GM12878 (cell line): ENCODE measurements at regions not wholly inside any gene's neighbourhood (a gene's known extent, or its start where the extent isn't known, plus 50 kb on each side); places are given as distances from the start of the nearest gene placed in this dataset.

Experiments
- ATAC-seq: fragments of 200-7000 bp; cut with Tn5 transposase; 3 replicates; pipeline ENCODE4 v1.9.1; 2020; ENCODE audit warnings: mild to moderate bottlenecking, moderate library complexity
- BruUV-seq: library from RNA; stranded (reverse); fragments of 400-500 nt; replicated peaks from 2 replicates; lab custom pipeline; 2021; lab: Mats Ljungman, UMichigan
- CTCF ChIA-PET: fragments of 300-600 bp; sonication (Branson Sonifier 250); formaldehyde crosslinking; extraction: SDS; loops from one replicate; lab custom pipeline; 2021; ENCODE audit warnings: inconsistent platforms; lab: Yijun Ruan, JAX
- POLR2A ChIA-PET: fragments of 350-600 bp; formaldehyde crosslinking; extraction: SDS; loops from one replicate; lab custom pipeline; 2021; ENCODE audit warnings: inconsistent platforms; lab: Charles Lee
- RAD21 ChIA-PET: fragments of 300-600 bp; sonication (Branson Sonifier 250); formaldehyde crosslinking; loops from one replicate; lab custom pipeline; 2023; ENCODE audit warnings: antibody characterized with exemption; ENCODE audit not compliant: unreplicated experiment; lab: Charles Lee
- SMC1A ChIA-PET: fragments of 300-600 bp; sonication (Branson Sonifier 250); formaldehyde crosslinking; loops from one replicate; lab custom pipeline; 2023; ENCODE audit not compliant: unreplicated experiment, uncharacterized antibody; lab: Charles Lee
- DNase-seq: peaks from one replicate; pipeline ENCODE4 v3.0.0-alpha.2; 2011; ENCODE audit warnings: low read depth, low spot score
- FAIRE-seq: peaks from 3 replicates; lab custom pipeline; 2011; peaks lifted over from hg19 to GRCh38; lab: Jason Lieb, UNC
- H2AFZ ChIP-seq: 2 replicates; pipeline ENCODE4 v1.6.0; 2011; ENCODE audit warnings: low read depth, low read length, control low read depth; ENCODE audit not compliant: control insufficient read depth
- H3K27ac ChIP-seq: 2 replicates; pipeline ENCODE4 v1.5.1; 2011; ENCODE audit warnings: control low read depth; ENCODE audit not compliant: control insufficient read depth, insufficient read depth
- H3K27me3 ChIP-seq, 2 experiments: replicated peaks in 1 of 2; 2 replicates each; pipeline versions ENCODE4 v1.6.0 to v1.6.1; 2011; ENCODE audit warnings: low read length in 1 of 2; ENCODE audit not compliant: control insufficient read depth in 2 of 2, insufficient read depth in 2 of 2
- H3K36me3 ChIP-seq, 2 experiments: 2 replicates each; pipeline ENCODE4 v1.5.1; 2011; ENCODE audit warnings: low read length in 1 of 2; ENCODE audit not compliant: control insufficient read depth in 2 of 2, insufficient read depth in 2 of 2
- H3K4me1 ChIP-seq: 2 replicates; pipeline ENCODE4 v1.6.1; 2011; ENCODE audit warnings: mild to moderate bottlenecking, low read length, moderate library complexity, mixed read lengths; ENCODE audit not compliant: control insufficient read depth, insufficient read depth
- H3K4me2 ChIP-seq: 2 replicates; pipeline ENCODE4 v1.6.0; 2011; ENCODE audit warnings: control low read depth; ENCODE audit not compliant: control insufficient read depth, insufficient read depth
- H3K4me3 ChIP-seq: fragments of 200-600 bp; sonication (generic); 2 replicates; pipeline ENCODE4 v1.5.1; 2016
- H3K79me2 ChIP-seq: 2 replicates; pipeline ENCODE4 v1.6.0; 2011; ENCODE audit warnings: low read length; ENCODE audit not compliant: control insufficient read depth, insufficient read depth
- H3K9ac ChIP-seq: 2 replicates; pipeline ENCODE4 v1.8.0; 2011; ENCODE audit warnings: low read length, control low read depth, mixed read lengths; ENCODE audit not compliant: control insufficient read depth, insufficient read depth
- H3K9me3 ChIP-seq: replicated peaks from 3 replicates; pipeline ENCODE4 v1.5.1; 2011; ENCODE audit warnings: mild to moderate bottlenecking, low read length; ENCODE audit not compliant: control insufficient read depth, insufficient read depth
- H4K20me1 ChIP-seq: 2 replicates; pipeline ENCODE4 v1.6.0; 2011; ENCODE audit not compliant: control insufficient read depth, insufficient read depth
- BMI1 ChIP-seq: fragments of 450-650 bp; IDR thresholded peaks from 2 replicates; pipeline ENCODE4 v1.6.1; 2016; ENCODE audit warnings: mild to moderate bottlenecking, moderate library complexity, borderline replicate concordance
- CBX5 ChIP-seq: sonication (generic); IDR thresholded peaks from 2 replicates; pipeline ENCODE4 v1.6.1; 2016; ENCODE audit warnings: low read depth, moderate library complexity, mild to moderate bottlenecking, inconsistent platforms
- CREB1 ChIP-seq: IDR thresholded peaks from 2 replicates; pipeline ENCODE4 v1.6.1; 2012; ENCODE audit warnings: low read depth, mild to moderate bottlenecking, inconsistent platforms
- IKZF2 ChIP-seq, 2 experiments: fragments of 450-650 bp; IDR thresholded peaks; 2 replicates each; pipeline ENCODE4 v1.6.1; 2017; ENCODE audit warnings: mild to moderate bottlenecking in 2 of 2, moderate library complexity in 2 of 2
- IRF3 ChIP-seq: fragments of 450-650 bp; IDR thresholded peaks from 2 replicates; pipeline ENCODE4 v1.6.1; 2014; ENCODE audit warnings: mild to moderate bottlenecking
- MTA2 ChIP-seq: fragments of 450-650 bp; IDR thresholded peaks from 2 replicates; pipeline ENCODE4 v1.6.1; 2016; ENCODE audit warnings: low read depth, mild to moderate bottlenecking, moderate library complexity
- MTA3 ChIP-seq: IDR thresholded peaks from 2 replicates; pipeline ENCODE4 v1.6.1; 2012; ENCODE audit warnings: low read length, inconsistent platforms, borderline replicate concordance
- NFXL1 ChIP-seq: fragments of 450-650 bp; IDR thresholded peaks from 2 replicates; pipeline ENCODE4 v1.6.1; 2017; ENCODE audit warnings: antibody characterized with exemption, mild to moderate bottlenecking, borderline replicate concordance
- NFYB ChIP-seq: IDR thresholded peaks from 2 replicates; pipeline ENCODE4 v1.6.1; 2011; ENCODE audit warnings: low read depth, mild to moderate bottlenecking, low read length, improper control_type of control experiment, moderate library complexity; ENCODE audit not compliant: insufficient read depth
- NR2C2 ChIP-seq: IDR thresholded peaks from 2 replicates; pipeline ENCODE4 v1.6.1; 2011; ENCODE audit warnings: borderline replicate concordance, low read depth; ENCODE audit not compliant: control insufficient read depth, insufficient read length
- ZBTB4 ChIP-seq: fragments of 450-650 bp; formaldehyde crosslinking; IDR thresholded peaks from 2 replicates; pipeline ENCODE4 v1.4.0; 2022; ENCODE audit warnings: mild to moderate bottlenecking, moderate library complexity
- WGBS: methylation state at CpG from one replicate; pipeline ENCODE4 v1.1.6; 2016; ENCODE audit warnings: low lambda C conversion rate; ENCODE audit not compliant: insufficient replicate concordance, insufficient coverage; ENCODE audit errors: missing lambda C conversion rate; 5-methylcytosine and 5-hydroxymethylcytosine counted together
- in situ Hi-C: fragments of 300-500 bp; cut with MboI; formaldehyde crosslinking; loops from 9 replicates; pipeline ENCODE4 v1.14.3; 2018; ENCODE audit warnings: mixed read lengths
- intact Hi-C: fragments of 100-400 bp; cut with micrococcal nuclease; formaldehyde crosslinking; loops from one replicate; pipeline ENCODE4 v1.14.2; 2022; ENCODE audit not compliant: unreplicated experiment
- TF ChIP-seq, protein P1 (sequence below): IDR thresholded peaks from 2 replicates; pipeline ENCODE4 v1.6.1; 2011; ENCODE audit warnings: low read depth, low read length, improper control_type of control experiment, borderline replicate concordance

GRCh38 chr18:79581911-79582310, 97.7 kb upstream of the CTDP1 start:
- H4K20me1 ChIP-seq: no peaks in the 10 kb centered on the region
- no peaks in the 10 kb centered on the region for H3K27me3 ChIP-seq
- TF ChIP-seq IRF3: no peak
- TF ChIP-seq NR2C2: peak; percentile 53
- TF ChIP-seq NFXL1: no peak
- TF ChIP-seq MTA3: no peak
- TF ChIP-seq IKZF2 (IDR thresholded peaks at IDR 0.05): no peak
- H3K4me2 ChIP-seq: no peak overlapping the region
- CTCF ChIA-PET: no interaction called here
- DNase-seq (no peak), ATAC-seq (no peak), FAIRE-seq (no peak)
- WGBS: 75% methylated on average over 8 of the region's 8 CpGs
- H3K36me3 ChIP-seq: no peaks in the 10 kb centered on the region
- SMC1A ChIA-PET: no interaction called here
- no peak overlapping the region for H2AFZ ChIP-seq
- no peak overlapping the region for H3K4me3 ChIP-seq
- H3K9me3 ChIP-seq: no peaks in the 10 kb centered on the region; the same call in 2 of the 3 replicates
- H3K79me2 ChIP-seq: no peaks in the 10 kb centered on the region
- intact Hi-C loops: no loop called here
- no peaks in the 10 kb centered on the region for H3K4me1 ChIP-seq
- BruUV-seq: no TSS peak
- no peak overlapping the region for H3K9ac ChIP-seq
- in situ Hi-C loops: no loop called here
- POLR2A ChIA-PET: no interaction called here
- RAD21 ChIA-PET: no interaction called here
- no peak overlapping the region for H3K27ac ChIP-seq

DNA sequence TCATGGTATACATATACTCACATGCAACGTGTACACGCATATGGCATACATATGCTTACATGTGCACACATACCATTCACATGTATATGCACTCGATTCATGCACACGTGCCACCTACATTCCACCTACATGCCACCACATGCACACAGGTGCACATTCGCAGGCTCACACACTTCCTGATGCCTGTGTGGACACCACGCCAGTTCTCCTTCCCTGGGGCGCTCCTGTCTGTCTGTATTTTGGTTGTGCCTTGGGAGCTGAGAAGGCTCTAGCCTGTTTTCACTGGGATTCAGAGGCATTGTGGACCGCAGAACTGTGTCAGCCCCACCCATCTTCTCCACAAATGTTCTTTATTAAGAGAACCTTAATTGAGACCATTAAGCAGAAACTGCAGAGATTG, 96.6 kb upstream of the CTDP1 start:
- WGBS: 75% methylated on average over 8 of the region's 8 CpGs
- RAD21 ChIA-PET: no interaction called here
- SMC1A ChIA-PET: no interaction called here
- H4K20me1 ChIP-seq: no peaks in the 10 kb centered on the region
- intact Hi-C loops: no loop called here
- H3K27me3 ChIP-seq: no peaks in the 10 kb centered on the region
- CTCF ChIA-PET: no interaction called here
- BruUV-seq: no TSS peak
- no peaks in the 10 kb centered on the region for H3K79me2 ChIP-seq
- no peak overlapping the region for H3K4me2 ChIP-seq
- ATAC-seq: no peak
- no peaks in the 10 kb centered on the region; the same call in 2 of the 3 replicates for H3K9me3 ChIP-seq
- no peak overlapping the region for H3K27ac ChIP-seq
- H3K9ac ChIP-seq: no peak overlapping the region
- DNase-seq: no peak
- H3K4me3 ChIP-seq: no peak overlapping the region
- in situ Hi-C loops: no loop called here
- H3K4me1 ChIP-seq: no peaks in the 10 kb centered on the region
- no peaks in the 10 kb centered on the region for H3K36me3 ChIP-seq
- POLR2A ChIA-PET: no interaction called here
- no peak overlapping the region for H2AFZ ChIP-seq
- FAIRE-seq: no peak
- TF ChIP-seq BMI1: no peak
- TF ChIP-seq CREB1: no peak
- no peak for TF ChIP-seq MTA2
- TF ChIP-seq, protein P1, sequence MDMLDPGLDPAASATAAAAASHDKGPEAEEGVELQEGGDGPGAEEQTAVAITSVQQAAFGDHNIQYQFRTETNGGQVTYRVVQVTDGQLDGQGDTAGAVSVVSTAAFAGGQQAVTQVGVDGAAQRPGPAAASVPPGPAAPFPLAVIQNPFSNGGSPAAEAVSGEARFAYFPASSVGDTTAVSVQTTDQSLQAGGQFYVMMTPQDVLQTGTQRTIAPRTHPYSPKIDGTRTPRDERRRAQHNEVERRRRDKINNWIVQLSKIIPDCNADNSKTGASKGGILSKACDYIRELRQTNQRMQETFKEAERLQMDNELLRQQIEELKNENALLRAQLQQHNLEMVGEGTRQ: no peak
- TF ChIP-seq CBX5: no peak
- no peak for TF ChIP-seq ZBTB4 (CRISPR knock-in tag)
- TF ChIP-seq NFYB: no peak
